HT1080 (cell line): ENCODE measurements at regions not wholly inside any gene's neighbourhood (a gene's known extent, or its start where the extent isn't known, plus 50 kb on each side); places are given as distances from the start of the nearest gene placed in this dataset.
"Not testable (repeated sequence)": the region's sequence is repeated elsewhere in the genome, so short reads cannot be mapped to it uniquely, and the experiment has no call there.

Source experiments
- DNase-seq: peaks from one replicate; pipeline ENCODE4 v3.0.0-alpha.2; 2015; ENCODE audit warnings: low read depth

GRCh38 chr14:38716926-38717325 is 386.1 kb downstream of the SEC23A start:
- DNase-seq = no peak

DNA sequence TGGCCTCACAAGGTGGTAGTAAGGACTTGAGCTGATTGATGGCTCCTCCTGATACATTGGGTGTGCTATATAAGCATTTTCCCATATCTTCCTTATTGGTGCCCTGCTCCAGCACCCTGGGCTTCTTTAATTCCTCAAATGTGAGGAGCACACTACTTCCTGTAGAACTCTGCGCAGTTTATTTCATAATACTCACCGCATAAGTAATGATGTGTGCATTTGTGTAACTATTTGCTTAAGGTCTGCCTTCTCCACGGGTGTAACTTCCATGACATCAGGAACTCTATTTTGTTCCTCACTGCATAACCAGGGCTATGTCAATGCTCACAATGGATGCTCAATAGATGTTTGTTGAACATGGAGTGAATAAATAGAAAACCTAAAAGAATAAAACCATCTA is 392.2 kb downstream of the SEC23A start:
- no peak for DNase-seq

- DNase-seq = no peak
Measured at GRCh38 chr14:38710196-38710595, 392.8 kb downstream of the SEC23A start.

DNA sequence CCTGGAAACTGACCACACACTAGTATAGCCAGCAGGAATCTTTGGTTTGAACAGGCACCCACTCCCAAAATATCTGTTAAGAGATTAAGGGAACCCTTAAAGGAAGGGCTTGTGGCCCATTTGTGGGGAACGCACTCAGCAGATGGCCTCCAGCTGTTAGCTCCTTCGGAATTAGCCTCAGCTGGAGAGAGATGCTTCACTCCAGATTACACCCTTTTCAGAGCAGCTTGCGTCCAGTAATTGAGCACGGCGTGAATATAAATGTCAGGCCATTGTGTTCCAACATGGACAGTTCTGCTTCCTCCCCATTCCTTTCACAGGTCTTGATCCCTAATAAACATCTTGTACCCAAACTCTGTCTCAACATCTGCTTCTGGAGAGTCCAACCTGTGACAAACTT is 397.8 kb downstream of the SEC23A start:
- no peak for DNase-seq

DNA sequence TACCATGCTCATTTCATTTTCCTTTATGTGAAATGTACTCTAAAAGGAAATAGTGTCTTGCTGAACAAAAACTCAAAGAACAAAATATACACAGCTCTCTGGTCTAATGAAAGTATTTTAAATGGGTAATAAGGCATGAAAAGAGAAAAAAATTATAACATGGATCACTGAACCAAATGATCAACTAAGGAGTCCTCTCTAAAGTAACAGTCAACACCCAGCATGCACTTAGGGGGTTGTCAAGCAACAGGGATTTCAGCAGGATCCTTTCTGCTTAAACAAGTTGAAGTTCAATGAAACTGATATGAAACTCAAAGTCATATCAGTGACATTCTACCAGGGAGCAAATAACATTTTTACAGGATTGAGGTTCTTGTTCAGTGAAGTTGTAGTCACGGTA is 398.8 kb downstream of the SEC23A start:
- no peak for DNase-seq

DNA sequence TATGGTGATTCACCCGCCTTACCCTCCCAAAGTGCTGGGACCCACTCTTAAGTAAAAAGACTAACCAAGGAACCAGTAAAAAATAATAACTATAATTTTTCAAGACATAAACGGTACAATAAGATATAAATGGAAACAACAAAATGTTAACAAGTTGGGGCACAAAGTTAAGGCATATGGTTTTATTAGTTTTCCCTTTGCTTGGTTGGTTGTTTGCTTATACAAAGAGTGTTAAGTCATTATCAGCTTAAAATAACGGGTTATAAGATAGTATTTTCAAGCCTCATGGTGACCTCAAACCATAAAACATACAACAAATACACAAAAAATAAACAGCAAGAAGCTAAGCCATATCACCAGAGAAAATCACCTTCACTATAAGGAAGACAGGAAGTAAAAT is 406.1 kb downstream of the SEC23A start:
- no peak for DNase-seq

DNA sequence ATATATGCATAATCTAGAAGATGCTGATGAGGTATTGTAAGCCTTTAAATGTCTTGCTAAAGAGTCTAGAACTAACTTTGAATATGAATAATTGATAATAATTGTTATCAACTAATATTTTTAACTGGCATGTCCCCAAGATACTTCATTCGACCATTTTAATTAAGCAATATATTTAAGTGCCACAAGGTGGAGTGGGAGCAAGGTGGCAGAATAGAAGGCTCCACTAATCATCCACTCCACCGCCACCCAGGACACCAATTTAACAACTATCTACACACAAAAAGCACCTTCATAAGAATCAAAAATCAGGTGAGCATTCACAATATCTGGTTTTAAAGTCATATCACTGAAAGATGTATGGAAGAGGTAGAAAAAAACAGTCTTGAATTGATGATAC is 409.6 kb downstream of the SEC23A start:
- DNase-seq = no peak

GRCh38 chr14:38669027-38669426 is 413.1 kb upstream of the CLEC14A start:
- DNase-seq = no peak

DNA sequence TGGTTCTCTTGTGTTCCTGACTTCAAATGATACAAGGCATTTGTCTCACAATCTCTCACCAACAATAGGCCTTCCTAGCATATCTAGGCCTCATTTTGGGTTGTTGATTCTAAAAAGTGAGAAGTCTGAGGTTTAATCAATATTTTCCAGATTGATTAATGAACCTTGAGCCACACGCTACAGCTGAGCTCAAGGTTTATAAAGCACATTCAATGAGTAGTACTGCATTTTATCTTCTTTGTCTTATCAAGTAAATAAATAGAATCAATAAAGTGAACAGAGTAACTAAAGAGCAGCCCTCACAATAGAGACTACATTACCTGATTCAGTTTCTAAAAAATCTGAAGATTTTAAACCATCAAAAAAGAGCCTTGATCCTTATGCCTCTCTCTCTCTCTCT is 407.5 kb upstream of the CLEC14A start:
- DNase-seq = no peak

GRCh38 chr14:38662781-38663180 is 406.9 kb upstream of the CLEC14A start:
- no peak for DNase-seq

DNA sequence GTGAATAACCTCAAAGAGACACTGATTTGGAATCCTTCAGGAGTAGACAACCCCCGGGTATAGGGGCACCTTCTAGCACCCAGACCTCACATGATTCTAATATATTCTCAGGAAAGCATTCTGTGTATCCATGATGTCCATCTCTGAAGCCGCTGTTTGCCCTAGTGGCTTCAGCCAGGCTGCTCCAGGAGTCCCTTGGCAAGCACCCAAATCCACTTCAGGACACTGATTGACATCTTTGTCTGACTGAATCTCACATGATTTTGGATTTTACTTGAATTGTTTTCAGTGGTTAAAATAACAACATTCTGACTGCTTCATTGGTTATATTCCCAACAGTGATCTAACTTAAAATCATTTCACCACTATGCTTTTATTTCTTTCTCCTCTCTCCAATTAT is 390.5 kb upstream of the CLEC14A start:
- no peak for DNase-seq

- DNase-seq = not testable (repeated sequence)
Measured at GRCh38 chr14:38634913-38635312, 379.0 kb upstream of the CLEC14A start.

- DNase-seq = no peak
Measured at GRCh38 chr14:38629412-38629811, 373.5 kb upstream of the CLEC14A start.

DNA sequence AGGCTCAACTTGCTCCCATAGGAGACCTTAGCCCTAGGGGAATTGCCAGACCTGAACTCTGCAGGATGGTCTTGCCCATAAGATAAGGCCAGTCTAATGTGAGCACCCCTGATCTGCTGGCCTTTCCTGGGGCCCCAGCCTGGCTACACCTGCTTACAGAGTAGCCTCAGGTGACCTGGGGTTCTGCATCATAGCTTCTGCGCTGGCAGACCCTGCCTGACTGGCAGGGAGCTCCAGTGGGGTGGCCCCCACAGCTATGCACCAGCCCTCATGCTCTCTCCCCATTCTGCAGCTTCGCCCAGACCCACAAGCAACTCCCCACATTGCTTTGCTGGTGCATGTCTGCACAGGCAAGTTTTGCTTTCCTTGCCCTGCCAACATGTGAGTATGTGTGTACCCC is 371.3 kb upstream of the CLEC14A start:
- DNase-seq = no peak

DNA sequence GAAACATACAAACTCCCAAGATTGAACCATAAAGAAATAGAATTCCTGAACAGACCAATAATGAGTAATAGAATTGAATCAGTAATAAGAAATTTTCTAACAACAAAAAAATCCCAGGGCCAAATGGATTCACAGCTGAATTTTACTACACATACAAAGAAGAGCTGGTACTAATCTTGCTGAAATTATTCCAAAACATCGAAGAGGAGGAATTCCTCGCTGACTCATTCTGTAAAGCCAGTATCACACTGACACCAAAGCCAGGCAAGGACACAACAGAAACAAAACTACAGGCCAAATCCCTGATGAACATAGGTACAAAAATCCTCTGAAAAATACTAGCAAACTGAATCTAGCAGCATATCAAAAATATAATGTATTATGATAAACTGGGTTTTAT is 367.8 kb upstream of the CLEC14A start:
- DNase-seq = no peak

- peak; percentile 4 for DNase-seq
Measured at GRCh38 chr14:38618514-38618913, 362.6 kb upstream of the CLEC14A start.

DNA sequence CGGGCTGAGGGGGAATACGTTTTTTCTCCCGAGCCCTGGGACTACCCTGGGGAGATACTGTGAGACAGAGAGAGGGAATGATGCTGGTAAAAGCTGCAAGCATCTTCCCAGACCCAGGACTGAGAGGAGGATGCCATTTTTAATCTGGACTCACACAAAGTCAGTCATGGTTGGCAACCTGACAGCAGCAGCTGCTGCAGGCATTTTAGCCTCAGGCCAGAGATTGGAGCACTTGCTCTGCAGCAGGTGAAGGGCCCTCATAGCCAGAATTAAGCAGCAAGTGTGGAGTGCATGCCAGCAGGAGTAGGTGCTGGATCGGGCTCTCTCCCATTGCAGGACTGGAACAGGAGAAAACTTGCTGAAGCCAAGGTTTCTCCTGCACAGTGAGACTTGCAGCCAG is 361.1 kb upstream of the CLEC14A start:
- no peak for DNase-seq

GRCh38 chr14:38611928-38612327 is 356.0 kb upstream of the CLEC14A start:
- no peak for DNase-seq

- DNase-seq = no peak
Measured at GRCh38 chr14:38608244-38608643, 352.4 kb upstream of the CLEC14A start.

GRCh38 chr14:38605193-38606114 is 349.6 kb upstream of the CLEC14A start:
- DNase-seq = no peak

DNA sequence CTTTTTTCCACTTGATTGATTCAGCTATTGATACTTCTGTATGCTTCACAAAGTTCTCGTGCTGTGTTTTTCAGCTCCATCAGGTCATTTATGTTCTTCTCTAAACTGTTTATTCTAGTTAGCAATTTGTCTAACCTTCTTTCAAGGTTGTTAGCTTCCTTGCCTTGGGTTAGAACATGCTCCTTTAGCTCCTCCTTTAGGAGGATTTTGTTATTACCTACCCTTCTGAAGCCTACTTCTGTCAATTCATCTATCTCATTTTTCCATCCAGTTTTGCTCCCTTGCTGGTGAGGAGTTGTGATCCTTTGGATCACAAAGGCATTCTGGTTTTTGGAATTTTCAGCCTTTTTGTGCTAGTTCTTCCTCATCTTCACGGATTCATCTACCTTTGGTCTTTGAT is 344.7 kb upstream of the CLEC14A start:
- DNase-seq = not testable (repeated sequence)

GRCh38 chr14:38593476-38593875 is 337.6 kb upstream of the CLEC14A start:
- no peak for DNase-seq

DNA sequence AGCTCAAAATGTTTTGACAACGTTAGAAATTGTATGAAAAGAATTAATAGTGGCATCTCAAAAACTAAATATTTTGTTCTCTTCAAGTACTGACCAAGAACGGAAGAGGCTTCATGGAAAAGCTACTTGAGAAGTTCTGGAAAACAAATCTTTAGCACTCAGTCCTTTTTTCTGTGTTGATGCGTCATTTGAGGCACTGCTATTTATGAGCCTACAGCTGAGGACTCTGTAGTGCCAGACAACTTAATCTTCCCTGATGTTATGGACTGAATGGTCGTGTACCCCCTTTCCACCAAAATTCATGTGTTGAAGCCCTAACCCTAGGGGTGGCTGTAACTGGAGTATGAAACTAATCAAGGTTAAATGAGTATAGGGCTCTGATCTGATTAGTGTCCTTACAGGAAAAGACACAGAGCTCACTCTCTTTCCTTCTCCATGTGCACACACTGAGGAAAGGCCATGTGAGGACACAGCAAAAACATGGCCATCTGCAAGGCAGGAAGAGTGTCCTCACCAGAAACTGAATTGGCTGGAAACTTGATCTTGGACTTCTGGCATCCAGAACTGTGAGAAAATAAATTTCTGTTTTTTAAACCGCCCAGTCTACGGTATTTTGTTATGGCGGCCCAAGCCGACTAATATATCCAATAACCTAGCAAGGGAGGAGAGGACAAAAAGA is 337.0 kb upstream of the CLEC14A start:
- no peak for DNase-seq
